ENCODE measurements at regions not wholly inside any gene's neighbourhood (a gene's known extent, or its start where the extent isn't known, plus 50 kb on each side); places are given as distances from the start of the nearest gene placed in this dataset.

GRCh38 chr14:51515611-51516010, 136.1 kb upstream of the FRMD6 start:
- TF ChIP-seq CTCF (IDR thresholded peaks at IDR 0.05 in 2 of 3, conservative IDR thresholded peaks at IDR 0.05 in 1 of 3; ENCODE audit: borderline replicate concordance in 1 of 3, insufficient read depth in 1 of 3, low read depth in 2 of 3, low read length in 2 of 3): no peak
- no peak for TF ChIP-seq ATF3 (IDR thresholded peaks at IDR 0.05)
- no peak for TF ChIP-seq EZH2 (IDR thresholded peaks at IDR 0.05)
- TF ChIP-seq EZH2phosphoT487 (IDR thresholded peaks at IDR 0.05; ENCODE audit: borderline replicate concordance): no peak
- no peak for TF ChIP-seq ZNF274 (IDR thresholded peaks at IDR 0.05; ENCODE audit: low read depth, low read length)
- TF ChIP-seq POLR2A (IDR thresholded peaks at IDR 0.05; ENCODE audit: borderline replicate concordance, extremely low read depth, insufficient read depth, insufficient read length): no peak
- no peak for TF ChIP-seq POLR2AphosphoS5 (IDR thresholded peaks at IDR 0.05; ENCODE audit: low read depth, low read length)
- TF ChIP-seq TCF7L2 (IDR thresholded peaks at IDR 0.05; ENCODE audit: borderline replicate concordance, extremely low read depth, insufficient read depth, insufficient read length): no peak
- no peak for TF ChIP-seq SRF (IDR thresholded peaks at IDR 0.05; ENCODE audit: low read depth)
- no peak for TF ChIP-seq SP1 (IDR thresholded peaks at IDR 0.05; ENCODE audit: low read depth)
- TF ChIP-seq ZBTB33 (IDR thresholded peaks at IDR 0.05; ENCODE audit: extremely low read depth, insufficient replicate concordance, low read length): no peak
